RPMI7951 (cell line): ENCODE measurements at regions not wholly inside any gene's neighbourhood (a gene's known extent, or its start where the extent isn't known, plus 50 kb on each side); places are given as distances from the start of the nearest gene placed in this dataset.
"Not testable (repeated sequence)": the region's sequence is repeated elsewhere in the genome, so short reads cannot be mapped to it uniquely, and the experiment has no call there.

Experiments
- DNase-seq: peaks from one replicate; pipeline ENCODE4 v3.0.0-alpha.2; 2012; ENCODE audit warnings: low read depth

GRCh38 chr2:187782301-187782700, 228.1 kb upstream of the TFPI start:
- no peak for DNase-seq

- no peak for DNase-seq
These were observed 229.2 kb upstream of the TFPI start for GRCh38 chr2:187783446-187783845.

- DNase-seq: not testable (repeated sequence)
These were observed 229.9 kb upstream of the TFPI start for GRCh38 chr2:187784138-187784537.

GRCh38 chr2:187799601-187800000, 245.4 kb upstream of the TFPI start:
- DNase-seq: no peak

- no peak for DNase-seq
These were observed 249.6 kb upstream of the TFPI start for GRCh38 chr2:187803816-187804215.

GRCh38 chr2:187815113-187815512, 260.9 kb upstream of the TFPI start:
- no peak for DNase-seq

- no peak for DNase-seq
These were observed 265.4 kb upstream of the TFPI start for GRCh38 chr2:187819624-187820023.

GRCh38 chr2:187825108-187825507, 270.9 kb upstream of the TFPI start:
- DNase-seq: no peak

GRCh38 chr2:187826023-187826422, 271.8 kb upstream of the TFPI start:
- DNase-seq: peak; percentile 12

GRCh38 chr2:187834787-187835186, 280.6 kb upstream of the TFPI start:
- DNase-seq: no peak

- no peak for DNase-seq
These were observed 284.5 kb upstream of the TFPI start for GRCh38 chr2:187838690-187839089.

- DNase-seq: no peak
These were observed 288.1 kb upstream of the TFPI start for GRCh38 chr2:187842315-187842714.

- DNase-seq: peak; percentile 53
These were observed 289.0 kb upstream of the TFPI start for GRCh38 chr2:187842978-187843847.

- DNase-seq: no peak
These were observed 293.3 kb upstream of the TFPI start for GRCh38 chr2:187847245-187848208.

- DNase-seq: no peak
These were observed 297.8 kb upstream of the TFPI start for GRCh38 chr2:187851955-187852561.

GRCh38 chr2:187853381-187853791, 299.2 kb upstream of the TFPI start:
- no peak for DNase-seq

- no peak for DNase-seq
These were observed 300.6 kb upstream of the TFPI start for GRCh38 chr2:187854801-187855200.

- DNase-seq: no peak
These were observed 301.5 kb upstream of the TFPI start for GRCh38 chr2:187855689-187856088.

- no peak for DNase-seq
These were observed 303.6 kb upstream of the TFPI start for GRCh38 chr2:187857826-187858225.

- DNase-seq: no peak
These were observed 308.5 kb upstream of the TFPI start for GRCh38 chr2:187862715-187863114.

GRCh38 chr2:187865025-187865424, 310.8 kb upstream of the TFPI start:
- DNase-seq: no peak

GRCh38 chr2:187867165-187867564, 312.9 kb upstream of the TFPI start:
- no peak for DNase-seq
